ENCODE measurements at regions not wholly inside any gene's neighbourhood (a gene's known extent, or its start where the extent isn't known, plus 50 kb on each side); places are given as distances from the start of the nearest gene placed in this dataset.
A peak's percentile ranks its signal among the peaks of the same experiment; 100 is the strongest.

DNA sequence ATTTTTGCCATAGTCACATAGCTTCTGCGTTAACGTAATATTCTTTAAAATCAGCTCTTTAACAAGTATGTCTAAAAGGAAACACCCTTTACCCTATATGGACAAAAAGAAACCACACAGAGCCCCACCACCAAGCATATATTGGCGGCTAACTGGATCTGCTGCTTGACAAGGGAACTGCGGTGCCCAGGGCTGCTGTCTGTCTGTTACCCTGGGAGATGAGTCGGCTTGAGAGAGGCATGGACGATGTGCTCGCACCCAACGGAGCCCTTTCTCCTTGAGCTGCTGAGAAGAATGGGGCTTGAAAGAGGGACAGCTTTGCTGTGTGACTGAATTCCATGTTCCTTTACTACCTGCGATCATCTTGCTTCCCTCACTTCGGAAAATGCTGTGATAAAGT, 158.6 kb upstream of the SHB start:
- Histone ChIP-seq H2AFZ (ENCODE audit: low read length) (peak overlapping the region; percentile 98), H3F3A (ENCODE audit: insufficient read depth, low read length) (peaks cover 5% of the 10 kb centered on the region; the same call in 1 of the 2 replicates), H3K9me3 (replicated peaks; ENCODE audit: insufficient read depth, low read length) (no peaks in the 10 kb centered on the region), H3K4me1 (ENCODE audit: low read length) (no peaks in the 10 kb centered on the region; the same call in 1 of the 2 replicates), H4K20me1 (ENCODE audit: insufficient read depth, low read length) (no peaks in the 10 kb centered on the region), H3K36me3 (replicated peaks; ENCODE audit: insufficient read depth, low read length) (no peaks in the 10 kb centered on the region), H3K27ac (ENCODE audit: low read length) (no peak overlapping the region), H3K4me3 (ENCODE audit: low read length) (peak overlapping the region; percentile 61), H3K79me2 (ENCODE audit: low read length) (no peaks in the 10 kb centered on the region), H3K4me2 (ENCODE audit: low read depth, low read length) (peak overlapping the region; percentile 63; the same call in 1 of the 2 replicates), H3K27me3 (replicated peaks; ENCODE audit: insufficient read depth, low read length) (no peaks in the 10 kb centered on the region), H3K9ac (ENCODE audit: low read length) (0 out of 2 replicates have a peak overlapping the region, but pooled peaks have one; percentile 28), H3K9me2 (replicated peaks; ENCODE audit: insufficient read depth, low read length) (no peaks in the 10 kb centered on the region)
- no peak for DNase-seq
- TF ChIP-seq EZH2 (optimal IDR thresholded peaks at IDR 0.05; ENCODE audit: low read depth, low read length) (no peak), EZH2phosphoT487 (IDR thresholded peaks at IDR 0.05; ENCODE audit: low read length) (no peak)
- TF ChIP-seq, protein P1, sequence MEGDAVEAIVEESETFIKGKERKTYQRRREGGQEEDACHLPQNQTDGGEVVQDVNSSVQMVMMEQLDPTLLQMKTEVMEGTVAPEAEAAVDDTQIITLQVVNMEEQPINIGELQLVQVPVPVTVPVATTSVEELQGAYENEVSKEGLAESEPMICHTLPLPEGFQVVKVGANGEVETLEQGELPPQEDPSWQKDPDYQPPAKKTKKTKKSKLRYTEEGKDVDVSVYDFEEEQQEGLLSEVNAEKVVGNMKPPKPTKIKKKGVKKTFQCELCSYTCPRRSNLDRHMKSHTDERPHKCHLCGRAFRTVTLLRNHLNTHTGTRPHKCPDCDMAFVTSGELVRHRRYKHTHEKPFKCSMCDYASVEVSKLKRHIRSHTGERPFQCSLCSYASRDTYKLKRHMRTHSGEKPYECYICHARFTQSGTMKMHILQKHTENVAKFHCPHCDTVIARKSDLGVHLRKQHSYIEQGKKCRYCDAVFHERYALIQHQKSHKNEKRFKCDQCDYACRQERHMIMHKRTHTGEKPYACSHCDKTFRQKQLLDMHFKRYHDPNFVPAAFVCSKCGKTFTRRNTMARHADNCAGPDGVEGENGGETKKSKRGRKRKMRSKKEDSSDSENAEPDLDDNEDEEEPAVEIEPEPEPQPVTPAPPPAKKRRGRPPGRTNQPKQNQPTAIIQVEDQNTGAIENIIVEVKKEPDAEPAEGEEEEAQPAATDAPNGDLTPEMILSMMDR (IDR thresholded peaks at IDR 0.05; ENCODE audit: low read length), result no peak

DNA sequence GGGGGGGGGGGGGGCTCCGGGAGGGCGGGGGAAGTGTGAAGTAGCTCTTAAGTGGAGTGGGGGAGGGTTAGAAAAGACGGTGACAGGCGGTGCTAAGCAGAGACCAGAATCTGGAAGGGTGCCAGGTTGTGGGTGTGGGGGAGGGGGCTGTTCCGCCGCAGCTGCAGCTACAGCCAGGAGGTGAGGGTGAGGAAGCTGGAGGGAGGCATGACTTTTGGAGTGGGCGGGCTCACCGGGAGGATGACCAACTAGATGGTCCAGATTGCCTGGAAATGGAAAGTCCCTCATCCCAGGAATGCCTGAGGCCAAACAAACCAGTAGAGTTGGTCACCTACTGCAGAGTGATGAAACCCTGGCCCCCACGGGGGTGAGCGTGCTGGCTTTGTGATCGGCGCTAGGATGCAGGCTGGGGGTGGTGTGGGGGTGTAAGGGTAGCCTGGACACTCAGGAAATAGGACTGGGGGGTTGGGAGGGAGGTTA, 158.1 kb upstream of the SHB start:
- Histone ChIP-seq H3K9me3 (replicated peaks; ENCODE audit: insufficient read depth, low read length) (no peaks in the 10 kb centered on the region), H3K4me3 (ENCODE audit: low read length) (peak overlapping the region; percentile 61), H4K20me1 (ENCODE audit: insufficient read depth, low read length) (no peaks in the 10 kb centered on the region), H3K4me1 (ENCODE audit: low read length) (no peaks in the 10 kb centered on the region; the same call in 1 of the 2 replicates), H3K9ac (ENCODE audit: low read length) (peak overlapping the region; percentile 28; the same call in 1 of the 2 replicates), H3K4me2 (ENCODE audit: low read depth, low read length) (peak overlapping the region; percentile 63; the same call in 1 of the 2 replicates), H3K79me2 (ENCODE audit: low read length) (no peaks in the 10 kb centered on the region), H3K9me2 (replicated peaks; ENCODE audit: insufficient read depth, low read length) (no peaks in the 10 kb centered on the region), H3K36me3 (replicated peaks; ENCODE audit: insufficient read depth, low read length) (no peaks in the 10 kb centered on the region), H3K27ac (ENCODE audit: low read length) (no peak overlapping the region), H3K27me3 (replicated peaks; ENCODE audit: insufficient read depth, low read length) (no peaks in the 10 kb centered on the region), H3F3A (ENCODE audit: insufficient read depth, low read length) (peaks cover 5% of the 10 kb centered on the region; the same call in 1 of the 2 replicates), H2AFZ (ENCODE audit: low read length) (peak overlapping the region; percentile 98)
- DNase-seq, result peak; percentile 87
- TF ChIP-seq EZH2 (optimal IDR thresholded peaks at IDR 0.05; ENCODE audit: low read depth, low read length), result no peak
- TF ChIP-seq, protein P1 (IDR thresholded peaks at IDR 0.05; ENCODE audit: low read length), result no peak
- no peak for TF ChIP-seq EZH2phosphoT487 (IDR thresholded peaks at IDR 0.05; ENCODE audit: low read length)

- no peak overlapping the region for H3K27ac ChIP-seq (ENCODE audit: low read length)
- no peaks in the 10 kb centered on the region for H3K9me3 ChIP-seq (replicated peaks; ENCODE audit: insufficient read depth, low read length)
- H3K9ac ChIP-seq (ENCODE audit: low read length), result no peak overlapping the region
These were observed 157.5 kb upstream of the SHB start for GRCh38 chr9:38226491-38226951.

More at GRCh38 chr9:38226491-38226951, 157.5 kb upstream of the SHB start:
- Histone ChIP-seq H3K4me3 (ENCODE audit: low read length) (no peak overlapping the region), H3K79me2 (ENCODE audit: low read length) (no peaks in the 10 kb centered on the region), H4K20me1 (ENCODE audit: insufficient read depth, low read length) (no peaks in the 10 kb centered on the region), H3K36me3 (replicated peaks; ENCODE audit: insufficient read depth, low read length) (no peaks in the 10 kb centered on the region), H3K4me2 (ENCODE audit: low read depth, low read length) (no peak overlapping the region), H2AFZ (ENCODE audit: low read length) (no peak overlapping the region), H3K9me2 (replicated peaks; ENCODE audit: insufficient read depth, low read length) (no peaks in the 10 kb centered on the region), H3F3A (ENCODE audit: insufficient read depth, low read length) (peaks cover 5% of the 10 kb centered on the region; the same call in 1 of the 2 replicates), H3K4me1 (ENCODE audit: low read length) (no peaks in the 10 kb centered on the region; the same call in 1 of the 2 replicates), H3K27me3 (replicated peaks; ENCODE audit: insufficient read depth, low read length) (no peaks in the 10 kb centered on the region)
- TF ChIP-seq, protein P1 (IDR thresholded peaks at IDR 0.05; ENCODE audit: low read length), result no peak
- TF ChIP-seq EZH2phosphoT487 (IDR thresholded peaks at IDR 0.05; ENCODE audit: low read length), result no peak
- TF ChIP-seq EZH2 (optimal IDR thresholded peaks at IDR 0.05; ENCODE audit: low read depth, low read length), result no peak
- no peak for DNase-seq

All from MM.1S (cell line).